Endometrium (tissue), 2 donors: ENCODE measurements at regions not wholly inside any gene's neighbourhood (a gene's known extent, or its start where the extent isn't known, plus 50 kb on each side); places are given as distances from the start of the nearest gene placed in this dataset.
A peak's percentile ranks its signal among the peaks of the same experiment; 100 is the strongest.
"Not testable (repeated sequence)": the region's sequence is repeated elsewhere in the genome, so short reads cannot be mapped to it uniquely, and the experiment has no call there.

Experiments used
- FAIRE-seq: peaks from 2 replicates; lab custom pipeline; 2012; peaks lifted over from hg19 to GRCh38; lab: Jason Lieb, UNC
- donor health status: control.
- donor health status: control.

- FAIRE-seq, result no peak
Measured at GRCh38 chr11:104776501-104777170, 121.6 kb downstream of the CASP12 start.

GRCh38 chr11:104774578-104774977 is 123.7 kb downstream of the CASP12 start:
- no peak for FAIRE-seq

GRCh38 chr11:104772806-104773241 is 125.4 kb downstream of the CASP12 start:
- FAIRE-seq, result peak; percentile 23

- FAIRE-seq, result no peak
Measured at GRCh38 chr11:104771763-104772162, 126.5 kb downstream of the CASP12 start.

GRCh38 chr11:104771046-104771445 is 127.2 kb downstream of the CASP12 start:
- not testable (repeated sequence) for FAIRE-seq

- FAIRE-seq, result no peak
Measured at GRCh38 chr11:104765401-104766095, 132.7 kb downstream of the CASP12 start.

- FAIRE-seq, result no peak
Measured at GRCh38 chr11:104764710-104765045, 133.6 kb downstream of the CASP12 start.

GRCh38 chr11:104763930-104764709 is 134.1 kb downstream of the CASP12 start:
- FAIRE-seq, result no peak

GRCh38 chr11:104761511-104761910 is 136.7 kb downstream of the CASP12 start:
- FAIRE-seq, result no peak

GRCh38 chr11:104759464-104759863 is 138.8 kb downstream of the CASP12 start:
- no peak for FAIRE-seq

- FAIRE-seq, result no peak
Measured at GRCh38 chr11:104738918-104739317, 159.3 kb downstream of the CASP12 start.

GRCh38 chr11:104738208-104738607 is 160.1 kb downstream of the CASP12 start:
- FAIRE-seq, result no peak

GRCh38 chr11:104736502-104736901 is 161.8 kb downstream of the CASP12 start:
- FAIRE-seq, result no peak

- no peak for FAIRE-seq
Measured at GRCh38 chr11:104734998-104735397, 163.3 kb downstream of the CASP12 start.

- FAIRE-seq, result no peak
Measured at GRCh38 chr11:104731890-104732289, 166.4 kb downstream of the CASP12 start.

- FAIRE-seq, result no peak
Measured at GRCh38 chr11:104728927-104729326, 169.3 kb downstream of the CASP12 start.

- FAIRE-seq, result no peak
Measured at GRCh38 chr11:104727768-104728167, 170.5 kb downstream of the CASP12 start.

GRCh38 chr11:104727095-104727494 is 171.2 kb downstream of the CASP12 start:
- FAIRE-seq, result no peak

GRCh38 chr11:104725796-104726408 is 172.4 kb downstream of the CASP12 start:
- FAIRE-seq, result no peak

- FAIRE-seq, result peak; percentile 82
Measured at GRCh38 chr11:104713401-104713800, 184.9 kb downstream of the CASP12 start.

- FAIRE-seq, result no peak
Measured at GRCh38 chr11:104705490-104706190, 192.6 kb downstream of the CASP12 start.

GRCh38 chr11:104704888-104705287 is 193.4 kb downstream of the CASP12 start:
- no peak for FAIRE-seq
